Osteoblast (primary cell): ENCODE measurements at regions not wholly inside any gene's neighbourhood (a gene's known extent, or its start where the extent isn't known, plus 50 kb on each side); places are given as distances from the start of the nearest gene placed in this dataset.

Experiments
- DNase-seq: peaks from one replicate; pipeline ENCODE4 v3.0.0; 2011; ENCODE audit warnings: low spot score, mixed read lengths; ENCODE audit not compliant: insufficient read length; ENCODE audit errors: missing footprints
- H2AFZ ChIP-seq: 2 replicates; pipeline ENCODE4 v1.6.0; 2011; ENCODE audit warnings: mild to moderate bottlenecking, low read length
- H3K27ac ChIP-seq: 2 replicates; pipeline ENCODE4 v1.5.1; 2011; ENCODE audit warnings: mild to moderate bottlenecking, low read depth, low read length, moderate library complexity
- H3K27me3 ChIP-seq: 2 replicates; pipeline ENCODE4 v1.6.0; 2012; ENCODE audit warnings: mild to moderate bottlenecking, control low read depth, inconsistent platforms, low read length, moderate library complexity; ENCODE audit not compliant: insufficient read depth
- H3K36me3 ChIP-seq: 2 replicates; pipeline ENCODE4 v1.5.1; 2011; ENCODE audit warnings: mild to moderate bottlenecking, low read length, control low read depth, moderate library complexity; ENCODE audit not compliant: insufficient read depth
- H3K4me1 ChIP-seq: 2 replicates; pipeline ENCODE4 v1.5.1; 2011; ENCODE audit warnings: mild to moderate bottlenecking, low read length, control low read depth, moderate library complexity; ENCODE audit not compliant: insufficient read depth
- H3K4me2 ChIP-seq: 2 replicates; pipeline ENCODE4 v1.6.0; 2011; ENCODE audit warnings: mild to moderate bottlenecking, low read length; ENCODE audit not compliant: insufficient read depth
- H3K4me3 ChIP-seq: fragments of 200-600 bp; sonication (generic); 3 replicates; pipeline ENCODE4 v1.5.1; 2012; ENCODE audit warnings: mild to moderate bottlenecking, low read length, inconsistent platforms; ENCODE audit not compliant: insufficient read depth
- H3K79me2 ChIP-seq: 2 replicates; pipeline ENCODE4 v1.6.0; 2012; ENCODE audit warnings: mild to moderate bottlenecking, low read length, control low read depth, inconsistent platforms; ENCODE audit not compliant: insufficient read depth
- H3K9me3 ChIP-seq: 2 replicates; pipeline ENCODE4 v1.5.1; 2011; ENCODE audit warnings: low read depth, low read length, control low read depth
- H4K20me1 ChIP-seq: 2 replicates; pipeline ENCODE4 v1.6.0; 2012; ENCODE audit warnings: mild to moderate bottlenecking, low read length, control low read depth; ENCODE audit not compliant: insufficient read depth
- TF ChIP-seq, protein P1 (sequence below): IDR thresholded peaks from 2 replicates; pipeline ENCODE4 v1.5.1; 2011; ENCODE audit warnings: mild to moderate bottlenecking, low read depth, low read length, moderate library complexity; ENCODE audit errors: extremely low read depth

DNA sequence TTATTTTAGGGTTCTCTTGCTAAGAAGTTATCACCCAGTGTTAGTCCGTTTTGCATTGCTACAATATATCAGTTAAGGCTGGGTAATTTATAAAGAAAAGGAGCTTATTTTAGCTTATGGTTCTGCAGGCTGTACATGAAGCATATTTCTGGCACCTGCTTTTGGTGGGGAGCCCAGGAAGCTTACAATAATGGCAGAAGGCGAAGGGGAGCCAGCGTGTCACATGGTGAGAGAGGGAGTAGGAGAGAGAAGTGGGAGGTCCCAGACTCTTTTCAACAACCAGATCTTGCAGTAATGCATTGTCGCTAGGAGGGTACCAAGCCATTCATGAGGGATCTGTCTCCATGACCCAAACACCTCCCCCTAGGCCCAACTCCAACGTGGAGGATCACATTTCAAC, 688.8 kb upstream of the PIK3C3 start:
- Histone ChIP-seq H3K4me1 (no peaks in the 10 kb centered on the region), H3K36me3 (no peaks in the 10 kb centered on the region), H3K27me3 (no peaks in the 10 kb centered on the region), H3K27ac (no peak overlapping the region), H3K4me3 (no peak overlapping the region), H3K79me2 (no peaks in the 10 kb centered on the region), H2AFZ (no peak overlapping the region), H4K20me1 (no peaks in the 10 kb centered on the region), H3K4me2 (no peak overlapping the region), H3K9me3 (no peaks in the 10 kb centered on the region)
- no peak for DNase-seq
- TF ChIP-seq, protein P1, sequence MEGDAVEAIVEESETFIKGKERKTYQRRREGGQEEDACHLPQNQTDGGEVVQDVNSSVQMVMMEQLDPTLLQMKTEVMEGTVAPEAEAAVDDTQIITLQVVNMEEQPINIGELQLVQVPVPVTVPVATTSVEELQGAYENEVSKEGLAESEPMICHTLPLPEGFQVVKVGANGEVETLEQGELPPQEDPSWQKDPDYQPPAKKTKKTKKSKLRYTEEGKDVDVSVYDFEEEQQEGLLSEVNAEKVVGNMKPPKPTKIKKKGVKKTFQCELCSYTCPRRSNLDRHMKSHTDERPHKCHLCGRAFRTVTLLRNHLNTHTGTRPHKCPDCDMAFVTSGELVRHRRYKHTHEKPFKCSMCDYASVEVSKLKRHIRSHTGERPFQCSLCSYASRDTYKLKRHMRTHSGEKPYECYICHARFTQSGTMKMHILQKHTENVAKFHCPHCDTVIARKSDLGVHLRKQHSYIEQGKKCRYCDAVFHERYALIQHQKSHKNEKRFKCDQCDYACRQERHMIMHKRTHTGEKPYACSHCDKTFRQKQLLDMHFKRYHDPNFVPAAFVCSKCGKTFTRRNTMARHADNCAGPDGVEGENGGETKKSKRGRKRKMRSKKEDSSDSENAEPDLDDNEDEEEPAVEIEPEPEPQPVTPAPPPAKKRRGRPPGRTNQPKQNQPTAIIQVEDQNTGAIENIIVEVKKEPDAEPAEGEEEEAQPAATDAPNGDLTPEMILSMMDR, result no peak

DNA sequence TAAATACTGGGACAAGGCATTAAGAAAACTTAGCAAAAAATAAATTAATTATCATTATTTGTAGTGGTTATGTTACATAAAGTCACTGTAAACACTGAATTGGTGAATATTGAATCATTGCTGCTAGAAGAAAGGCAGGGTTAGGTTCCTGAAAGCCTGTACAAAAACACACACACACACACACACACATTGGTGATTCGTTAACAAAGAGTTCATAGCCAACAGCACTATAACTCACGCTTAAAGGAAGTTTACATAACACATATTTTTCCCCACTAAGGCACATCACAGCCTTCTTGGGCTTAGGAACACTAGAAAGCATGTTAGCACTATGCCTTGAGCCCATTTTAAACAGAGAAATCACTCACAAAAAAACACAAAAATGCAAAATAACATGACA, 690.0 kb upstream of the PIK3C3 start:
- TF ChIP-seq, protein P1, result no peak
- no peak overlapping the region for H3K27ac ChIP-seq
- H3K9me3 ChIP-seq, result no peaks in the 10 kb centered on the region
- H3K4me2 ChIP-seq, result no peak overlapping the region
- H3K27me3 ChIP-seq, result no peaks in the 10 kb centered on the region
- H3K36me3 ChIP-seq, result no peaks in the 10 kb centered on the region
- no peak for DNase-seq
- no peak overlapping the region for H2AFZ ChIP-seq
- H4K20me1 ChIP-seq, result no peaks in the 10 kb centered on the region
- H3K4me1 ChIP-seq, result no peaks in the 10 kb centered on the region
- H3K79me2 ChIP-seq, result no peaks in the 10 kb centered on the region
- H3K4me3 ChIP-seq, result no peak overlapping the region

DNA sequence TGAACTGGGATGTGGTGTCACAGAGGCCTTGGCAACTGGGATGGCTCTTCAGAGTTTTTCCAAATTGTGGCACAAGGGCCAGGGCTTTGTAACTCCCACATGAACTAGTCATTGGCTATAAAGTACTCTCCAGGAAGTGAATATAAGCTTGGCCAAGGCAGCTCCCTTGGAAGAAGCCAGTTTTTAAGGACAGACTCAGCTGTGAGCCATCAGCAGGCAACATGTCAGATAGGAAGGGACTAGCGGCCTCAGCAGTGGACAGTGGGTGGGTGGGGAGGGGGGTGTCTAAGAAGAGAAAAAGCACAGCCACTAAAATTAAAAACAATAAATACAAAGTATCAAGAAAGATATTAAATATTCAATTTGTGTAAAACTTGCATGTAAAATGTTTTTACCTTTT, 691.1 kb upstream of the PIK3C3 start:
- no peaks in the 10 kb centered on the region for H3K4me1 ChIP-seq
- no peak overlapping the region for H2AFZ ChIP-seq
- no peak overlapping the region for H3K27ac ChIP-seq
- H3K27me3 ChIP-seq, result no peaks in the 10 kb centered on the region
- H3K9me3 ChIP-seq, result no peaks in the 10 kb centered on the region
- H3K36me3 ChIP-seq, result no peaks in the 10 kb centered on the region
- no peaks in the 10 kb centered on the region for H3K79me2 ChIP-seq
- H4K20me1 ChIP-seq, result no peaks in the 10 kb centered on the region
- H3K4me2 ChIP-seq, result no peak overlapping the region
- no peak for DNase-seq
- TF ChIP-seq, protein P1, result no peak
- H3K4me3 ChIP-seq, result no peak overlapping the region

DNA sequence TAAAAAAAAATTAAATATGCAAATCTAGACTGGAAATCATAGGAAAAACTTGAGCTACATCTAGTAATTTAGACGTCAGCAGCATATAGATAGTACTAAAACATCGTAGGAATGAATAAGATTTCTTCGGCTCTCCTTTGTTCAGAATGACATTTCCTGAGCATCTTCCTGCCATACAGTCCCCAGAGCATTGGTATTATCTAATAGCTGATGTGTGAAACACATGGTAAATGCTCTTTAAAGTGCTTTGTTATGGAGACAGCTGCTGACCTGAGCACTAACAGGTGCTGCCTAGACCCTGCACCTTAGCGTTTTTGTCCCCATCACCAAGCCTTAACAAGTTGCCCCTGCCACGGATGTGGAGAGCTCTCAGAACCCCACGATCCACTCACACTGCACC, 692.3 kb upstream of the PIK3C3 start:
- Histone ChIP-seq H3K4me2 (no peak overlapping the region), H3K27ac (no peak overlapping the region), H3K36me3 (no peaks in the 10 kb centered on the region), H3K79me2 (no peaks in the 10 kb centered on the region), H3K4me3 (no peak overlapping the region), H3K27me3 (no peaks in the 10 kb centered on the region), H2AFZ (no peak overlapping the region), H3K4me1 (no peaks in the 10 kb centered on the region), H4K20me1 (no peaks in the 10 kb centered on the region), H3K9me3 (no peaks in the 10 kb centered on the region)
- DNase-seq, result no peak
- TF ChIP-seq, protein P1, result no peak
